SK-N-SH (cell line): ENCODE measurements at regions not wholly inside any gene's neighbourhood (a gene's known extent, or its start where the extent isn't known, plus 50 kb on each side); places are given as distances from the start of the nearest gene placed in this dataset.

ENCODE experiments used
- CTCF ChIA-PET: fragments of 300-600, 350-600 bp; formaldehyde crosslinking; extraction: SDS; loops from one replicate; lab custom pipeline; 2021; lab: Yijun Ruan, JAX
- POLR2A ChIA-PET: fragments of 350-600 bp; sonication (Branson Sonifier 250); formaldehyde crosslinking; extraction: SDS; loops from one replicate; lab custom pipeline; 2020; ENCODE audit warnings: antibody characterized with exemption, inconsistent platforms; lab: Yijun Ruan, JAX
- DNase-seq: peaks from one replicate; pipeline ENCODE4 v3.0.0; 2012
- H2AFZ ChIP-seq: fragments of 200-600 bp; sonication (generic); 2 replicates; pipeline ENCODE4 v1.8.1; 2016; ENCODE audit warnings: antibody characterized with exemption, mild to moderate bottlenecking, low read depth
- H3F3A ChIP-seq: fragments of 200-600 bp; sonication (generic); replicated peaks from 2 replicates; pipeline ENCODE3; 2016; ENCODE audit warnings: antibody characterized with exemption, mild to moderate bottlenecking; ENCODE audit not compliant: insufficient read depth
- H3K27ac ChIP-seq, 2 experiments: fragments of 200-500 bp in 1 of 2; fragments of 200-600 bp in 1 of 2; sonication (Bioruptor generic) in 1 of 2; sonication (generic), shearing (Covaris generic) in 1 of 2; 2 replicates each; pipeline versions ENCODE4 v1.5.1 to v1.6.1; 2014 to 2016; ENCODE audit warnings: low read depth in 2 of 2, inconsistent platforms in 1 of 2, low read length in 1 of 2, mild to moderate bottlenecking in 1 of 2, mixed read lengths in 1 of 2
- H3K27me3 ChIP-seq: fragments of 200-600 bp; sonication (generic), shearing (Covaris generic); 2 replicates; pipeline ENCODE4 v1.6.1; 2016; ENCODE audit warnings: mixed run types; ENCODE audit not compliant: insufficient read depth
- H3K36me3 ChIP-seq, 2 experiments: fragments of 200-500 bp in 1 of 2; fragments of 200-600 bp in 1 of 2; sonication (Bioruptor generic) in 1 of 2; sonication (generic) in 1 of 2; replicated peaks in 1 of 2; 2 replicates each; pipeline versions ENCODE3 to v1.5.1; 2014 to 2016; ENCODE audit warnings: low read length in 1 of 2, mild to moderate bottlenecking in 1 of 2; ENCODE audit not compliant: insufficient read depth in 2 of 2, control insufficient read depth in 1 of 2
- H3K4me1 ChIP-seq, 2 experiments: fragments of 200-500 bp in 1 of 2; fragments of 200-600 bp in 1 of 2; sonication (Bioruptor generic) in 1 of 2; sonication (generic), shearing (Covaris generic) in 1 of 2; 2 replicates each; pipeline versions ENCODE4 v1.5.1 to v1.6.1; 2014 to 2016; ENCODE audit warnings: low read depth in 1 of 2, low read length in 1 of 2, mixed run types in 1 of 2; ENCODE audit not compliant: insufficient read depth in 2 of 2, control insufficient read depth in 1 of 2
- H3K4me2 ChIP-seq: fragments of 200-600 bp; sonication (generic), shearing (Covaris generic); 2 replicates; pipeline ENCODE4 v1.6.1; 2017; ENCODE audit warnings: mixed run types
- H3K4me3 ChIP-seq, 2 experiments: fragments of 200-500 bp in 1 of 2; fragments of 200-600 bp in 1 of 2; sonication (Bioruptor generic) in 1 of 2; sonication (generic), shearing (Covaris generic) in 1 of 2; 2 replicates each; pipeline versions ENCODE4 v1.5.1 to v1.8.1; 2014 to 2016; ENCODE audit warnings: low read depth in 2 of 2, inconsistent platforms in 1 of 2, low read length in 1 of 2, mild to moderate bottlenecking in 1 of 2, mixed read lengths in 1 of 2, moderate library complexity in 1 of 2
- H3K79me2 ChIP-seq: fragments of 200-600 bp; sonication (generic); 2 replicates; pipeline ENCODE4 v1.8.1; 2017; ENCODE audit warnings: mild to moderate bottlenecking; ENCODE audit not compliant: insufficient read depth
- H3K9ac ChIP-seq: fragments of 200-600 bp; sonication (generic); 2 replicates; pipeline ENCODE4 v1.6.1; 2017; ENCODE audit warnings: mixed run types
- H3K9me2 ChIP-seq: fragments of 200-600 bp; sonication (generic); 2 replicates; pipeline ENCODE4 v1.6.1; 2017; ENCODE audit warnings: mixed run types
- H3K9me3 ChIP-seq: fragments of 200-600 bp; sonication (generic); 2 replicates; pipeline ENCODE4 v1.6.1; 2017; ENCODE audit warnings: mixed run types, mild to moderate bottlenecking, moderate library complexity
- H4K20me1 ChIP-seq: fragments of 200-600 bp; sonication (generic); 2 replicates; pipeline ENCODE4 v1.6.1; 2017; ENCODE audit warnings: mild to moderate bottlenecking, mixed run types; ENCODE audit not compliant: insufficient read depth
- EP300 ChIP-seq, 2 experiments: IDR thresholded peaks; 2 replicates each; pipeline versions ENCODE4 v1.4.0 to v1.6.1; 2012; ENCODE audit warnings: borderline replicate concordance in 1 of 2, low read depth in 1 of 2, low read length in 1 of 2
- EZH2phosphoT487 ChIP-seq: fragments of 200-600 bp; sonication (generic); IDR thresholded peaks from 2 replicates; pipeline ENCODE4 v1.6.1; 2017; ENCODE audit warnings: low read depth, mixed run types, mild to moderate bottlenecking, antibody characterized with exemption, moderate library complexity, borderline replicate concordance
- FOSL2 ChIP-seq: IDR thresholded peaks from 2 replicates; pipeline ENCODE4 v1.4.0; 2012; ENCODE audit warnings: low read depth, mild to moderate bottlenecking, moderate library complexity, borderline replicate concordance
- FOXJ3 ChIP-seq: sonication (generic); formaldehyde crosslinking; IDR thresholded peaks from 2 replicates; pipeline ENCODE4 v1.5.1; 2020; ENCODE audit warnings: mild to moderate bottlenecking, missing genetic modification reagents
- FOXM1 ChIP-seq: IDR thresholded peaks from 2 replicates; pipeline ENCODE4 v1.4.0; 2012; ENCODE audit warnings: low read depth, mild to moderate bottlenecking
- GABPA ChIP-seq: IDR thresholded peaks from 2 replicates; pipeline ENCODE4 v1.4.0; 2012; ENCODE audit warnings: low read depth, mild to moderate bottlenecking
- MXI1 ChIP-seq: IDR thresholded peaks from 2 replicates; pipeline ENCODE4 v1.6.1; 2012; ENCODE audit warnings: mild to moderate bottlenecking, low read depth, low read length, improper control_type of control experiment
- NFIC ChIP-seq: IDR thresholded peaks from 2 replicates; pipeline ENCODE4 v1.4.0; 2012; ENCODE audit warnings: borderline replicate concordance
- NRF1 ChIP-seq: IDR thresholded peaks from 2 replicates; pipeline ENCODE4 v1.6.1; 2012; ENCODE audit warnings: low read depth, mild to moderate bottlenecking, low read length
- RAD21 ChIP-seq: IDR thresholded peaks from 2 replicates; pipeline ENCODE4 v1.6.1; 2012; ENCODE audit warnings: mild to moderate bottlenecking, low read length
- RCOR1 ChIP-seq: fragments of 150-350 bp; IDR thresholded peaks from 2 replicates; pipeline ENCODE4 v1.6.1; 2017; ENCODE audit warnings: antibody characterized with exemption, low read length
- RFX5 ChIP-seq: IDR thresholded peaks from 2 replicates; pipeline ENCODE4 v1.6.1; 2012; ENCODE audit warnings: mild to moderate bottlenecking, improper control_type of control experiment, low read length
- SIN3A ChIP-seq: IDR thresholded peaks from 2 replicates; pipeline ENCODE4 v1.6.1; 2012; ENCODE audit warnings: low read depth, mild to moderate bottlenecking, low read length, moderate library complexity, borderline replicate concordance
- SMC3 ChIP-seq: IDR thresholded peaks from 2 replicates; pipeline ENCODE4 v1.6.1; 2012; ENCODE audit warnings: low read depth, low read length, improper control_type of control experiment
- TAF1 ChIP-seq: IDR thresholded peaks from 2 replicates; pipeline ENCODE4 v1.6.1; 2012; ENCODE audit warnings: low read depth, mild to moderate bottlenecking, low read length, moderate library complexity, borderline replicate concordance
- TEAD4 ChIP-seq: IDR thresholded peaks from 2 replicates; pipeline ENCODE4 v1.4.0; 2012; ENCODE audit warnings: mild to moderate bottlenecking, borderline replicate concordance; ENCODE audit not compliant: insufficient read depth
- USF1 ChIP-seq: IDR thresholded peaks from 2 replicates; pipeline ENCODE4 v1.4.0; 2012; ENCODE audit warnings: low read depth, borderline replicate concordance
- YY1 ChIP-seq: IDR thresholded peaks from 2 replicates; pipeline ENCODE4 v1.4.0; 2012; ENCODE audit warnings: low read depth, mild to moderate bottlenecking
- WGBS: methylation state at CpG from one replicate; pipeline ENCODE4 v1.1.6; 2017; ENCODE audit warnings: low lambda C conversion rate; 5-methylcytosine and 5-hydroxymethylcytosine counted together
- TF ChIP-seq, protein P1 (sequence below): IDR thresholded peaks from 2 replicates; pipeline ENCODE4 v1.6.1; 2012; ENCODE audit warnings: mild to moderate bottlenecking, low read depth, low read length, moderate library complexity
- TF ChIP-seq, protein P2 (sequence below): fragments of 200-600 bp; sonication (generic); IDR thresholded peaks from 2 replicates; pipeline ENCODE4 v1.6.1; 2017; ENCODE audit warnings: antibody characterized with exemption, mild to moderate bottlenecking, moderate library complexity
- TF ChIP-seq, protein P3 (sequence below): fragments of 150-350 bp; IDR thresholded peaks from 2 replicates; pipeline ENCODE4 v1.6.1; 2016; ENCODE audit warnings: mild to moderate bottlenecking, low read depth, low read length

GRCh38 chr9:108568093-108568492, 287.7 kb downstream of the ACTL7B start:
- Histone ChIP-seq H3K4me3 (no peak overlapping the region), H3K9ac (no peak overlapping the region), H3K4me2 (no peak overlapping the region), H3K27ac (no peak overlapping the region), H3K36me3 (no peaks in the 10 kb centered on the region), H3K9me2 (no peaks in the 10 kb centered on the region), H3K9me3 (no peaks in the 10 kb centered on the region), H3K4me1 (no peaks in the 10 kb centered on the region), H3K79me2 (no peaks in the 10 kb centered on the region), H4K20me1 (no peaks in the 10 kb centered on the region), H3K27me3 (peaks cover 8% of the 10 kb centered on the region; the same call in 1 of the 2 replicates), H2AFZ (no peak overlapping the region), H3F3A (no peaks in the 10 kb centered on the region)
- CTCF ChIA-PET: interaction anchor here (1.7 to 6.3 kb wide), 2 partner anchors 1103 to 1142 kb away, joined by 4 to 49 read pairs; no protein-coding TSS in a partner anchor
- no peak for DNase-seq
- TF ChIP-seq FOXJ3 (CRISPR knock-in tag) (no peak), EZH2phosphoT487 (no peak)
- WGBS: 31% methylated on average over 3 of the region's 3 CpGs
- POLR2A ChIA-PET: no interaction called here

DNA sequence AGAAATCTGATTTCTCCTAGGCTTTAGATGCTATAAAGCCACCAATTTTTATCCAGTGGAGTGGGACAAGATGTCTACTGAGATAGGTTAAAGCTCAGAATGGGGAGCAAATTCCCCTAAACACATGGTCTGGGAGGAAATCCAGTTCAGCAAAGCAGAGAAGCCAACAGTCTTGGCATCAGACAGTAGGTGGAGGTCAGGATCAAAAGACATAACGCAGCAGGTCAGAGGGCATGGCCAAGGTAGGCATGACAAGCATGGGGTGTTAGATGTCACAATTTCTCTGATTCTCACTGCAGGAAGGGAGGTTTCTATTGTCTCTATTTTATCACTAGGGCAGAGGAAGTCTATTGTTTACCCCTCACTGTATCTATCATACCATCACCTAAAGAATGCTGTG, 288.2 kb downstream of the ACTL7B start:
- no peak for DNase-seq
- Histone ChIP-seq H3K79me2 (no peaks in the 10 kb centered on the region), H3K27ac (no peak overlapping the region), H3K4me3 (no peak overlapping the region), H3K9ac (no peak overlapping the region), H4K20me1 (no peaks in the 10 kb centered on the region), H2AFZ (no peak overlapping the region), H3K27me3 (peaks cover 8% of the 10 kb centered on the region; the same call in 1 of the 2 replicates), H3K4me2 (no peak overlapping the region), H3K36me3 (no peaks in the 10 kb centered on the region), H3K9me2 (no peaks in the 10 kb centered on the region), H3K4me1 (no peaks in the 10 kb centered on the region), H3K9me3 (no peaks in the 10 kb centered on the region), H3F3A (no peaks in the 10 kb centered on the region)
- 38% methylated on average over 1 of the region's 1 CpG for WGBS
- POLR2A ChIA-PET: no interaction called here
- TF ChIP-seq YY1 (no peak), USF1 (no peak), TAF1 (no peak), RFX5 (no peak), EP300 (IDR thresholded peaks at IDR 0.05; ENCODE audit: borderline replicate concordance in 1 of 2, low read depth in 1 of 2, low read length in 1 of 2) (no peak), MXI1 (no peak), TEAD4 (no peak), RAD21 (no peak), EZH2phosphoT487 (no peak), GABPA (no peak), NFIC (no peak), NRF1 (no peak), FOXM1 (no peak), SMC3 (no peak), SIN3A (no peak), FOSL2 (no peak), RCOR1 (no peak)
- TF ChIP-seq, protein P1, sequence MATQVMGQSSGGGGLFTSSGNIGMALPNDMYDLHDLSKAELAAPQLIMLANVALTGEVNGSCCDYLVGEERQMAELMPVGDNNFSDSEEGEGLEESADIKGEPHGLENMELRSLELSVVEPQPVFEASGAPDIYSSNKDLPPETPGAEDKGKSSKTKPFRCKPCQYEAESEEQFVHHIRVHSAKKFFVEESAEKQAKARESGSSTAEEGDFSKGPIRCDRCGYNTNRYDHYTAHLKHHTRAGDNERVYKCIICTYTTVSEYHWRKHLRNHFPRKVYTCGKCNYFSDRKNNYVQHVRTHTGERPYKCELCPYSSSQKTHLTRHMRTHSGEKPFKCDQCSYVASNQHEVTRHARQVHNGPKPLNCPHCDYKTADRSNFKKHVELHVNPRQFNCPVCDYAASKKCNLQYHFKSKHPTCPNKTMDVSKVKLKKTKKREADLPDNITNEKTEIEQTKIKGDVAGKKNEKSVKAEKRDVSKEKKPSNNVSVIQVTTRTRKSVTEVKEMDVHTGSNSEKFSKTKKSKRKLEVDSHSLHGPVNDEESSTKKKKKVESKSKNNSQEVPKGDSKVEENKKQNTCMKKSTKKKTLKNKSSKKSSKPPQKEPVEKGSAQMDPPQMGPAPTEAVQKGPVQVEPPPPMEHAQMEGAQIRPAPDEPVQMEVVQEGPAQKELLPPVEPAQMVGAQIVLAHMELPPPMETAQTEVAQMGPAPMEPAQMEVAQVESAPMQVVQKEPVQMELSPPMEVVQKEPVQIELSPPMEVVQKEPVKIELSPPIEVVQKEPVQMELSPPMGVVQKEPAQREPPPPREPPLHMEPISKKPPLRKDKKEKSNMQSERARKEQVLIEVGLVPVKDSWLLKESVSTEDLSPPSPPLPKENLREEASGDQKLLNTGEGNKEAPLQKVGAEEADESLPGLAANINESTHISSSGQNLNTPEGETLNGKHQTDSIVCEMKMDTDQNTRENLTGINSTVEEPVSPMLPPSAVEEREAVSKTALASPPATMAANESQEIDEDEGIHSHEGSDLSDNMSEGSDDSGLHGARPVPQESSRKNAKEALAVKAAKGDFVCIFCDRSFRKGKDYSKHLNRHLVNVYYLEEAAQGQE: no peak
- TF ChIP-seq, protein P2, sequence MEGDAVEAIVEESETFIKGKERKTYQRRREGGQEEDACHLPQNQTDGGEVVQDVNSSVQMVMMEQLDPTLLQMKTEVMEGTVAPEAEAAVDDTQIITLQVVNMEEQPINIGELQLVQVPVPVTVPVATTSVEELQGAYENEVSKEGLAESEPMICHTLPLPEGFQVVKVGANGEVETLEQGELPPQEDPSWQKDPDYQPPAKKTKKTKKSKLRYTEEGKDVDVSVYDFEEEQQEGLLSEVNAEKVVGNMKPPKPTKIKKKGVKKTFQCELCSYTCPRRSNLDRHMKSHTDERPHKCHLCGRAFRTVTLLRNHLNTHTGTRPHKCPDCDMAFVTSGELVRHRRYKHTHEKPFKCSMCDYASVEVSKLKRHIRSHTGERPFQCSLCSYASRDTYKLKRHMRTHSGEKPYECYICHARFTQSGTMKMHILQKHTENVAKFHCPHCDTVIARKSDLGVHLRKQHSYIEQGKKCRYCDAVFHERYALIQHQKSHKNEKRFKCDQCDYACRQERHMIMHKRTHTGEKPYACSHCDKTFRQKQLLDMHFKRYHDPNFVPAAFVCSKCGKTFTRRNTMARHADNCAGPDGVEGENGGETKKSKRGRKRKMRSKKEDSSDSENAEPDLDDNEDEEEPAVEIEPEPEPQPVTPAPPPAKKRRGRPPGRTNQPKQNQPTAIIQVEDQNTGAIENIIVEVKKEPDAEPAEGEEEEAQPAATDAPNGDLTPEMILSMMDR: no peak
- TF ChIP-seq, protein P3, sequence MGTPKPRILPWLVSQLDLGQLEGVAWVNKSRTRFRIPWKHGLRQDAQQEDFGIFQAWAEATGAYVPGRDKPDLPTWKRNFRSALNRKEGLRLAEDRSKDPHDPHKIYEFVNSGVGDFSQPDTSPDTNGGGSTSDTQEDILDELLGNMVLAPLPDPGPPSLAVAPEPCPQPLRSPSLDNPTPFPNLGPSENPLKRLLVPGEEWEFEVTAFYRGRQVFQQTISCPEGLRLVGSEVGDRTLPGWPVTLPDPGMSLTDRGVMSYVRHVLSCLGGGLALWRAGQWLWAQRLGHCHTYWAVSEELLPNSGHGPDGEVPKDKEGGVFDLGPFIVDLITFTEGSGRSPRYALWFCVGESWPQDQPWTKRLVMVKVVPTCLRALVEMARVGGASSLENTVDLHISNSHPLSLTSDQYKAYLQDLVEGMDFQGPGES: no peak
- CTCF ChIA-PET: interaction anchor here (1.0 to 6.3 kb wide), 3 partner anchors 1103 to 1145 kb away, joined by 4 to 49 read pairs (median 4); no protein-coding TSS in a partner anchor
